ENCODE measurements at regions not wholly inside any gene's neighbourhood (a gene's known extent, or its start where the extent isn't known, plus 50 kb on each side); places are given as distances from the start of the nearest gene placed in this dataset.

DNA sequence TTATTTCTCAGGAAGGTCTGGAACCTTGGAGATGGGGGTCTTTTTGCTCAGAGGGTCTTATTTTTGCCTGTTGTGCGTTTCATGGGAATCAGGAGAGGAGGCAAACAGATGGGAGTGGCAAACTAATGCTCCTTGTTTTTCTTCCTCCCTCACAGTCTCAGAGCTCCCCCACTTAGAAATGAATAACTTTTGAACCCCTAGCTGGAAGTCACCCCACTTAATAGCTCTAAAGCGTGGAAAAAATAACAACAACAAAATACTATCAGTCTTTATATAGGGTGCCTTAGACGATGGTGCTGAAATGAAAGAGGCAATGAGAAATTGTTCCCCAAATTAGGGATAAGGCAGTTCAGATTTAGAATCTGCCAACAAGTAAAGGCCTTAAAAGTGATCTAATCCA is 76.8 kb upstream of the BDNF start:
- intact Hi-C loops (cut with micrococcal nuclease; ENCODE audit: unreplicated experiment) (no loop called here), in situ Hi-C loops (cut with HindIII; ENCODE audit: low pct_unique_long_range_greater_than_20kb, low sequenced_read_pairs) (no loop called here)
- DNase-seq (ENCODE audit: low read depth, low spot score), result no peak
- no peaks in the 10 kb centered on the region for H3K36me3 ChIP-seq (ENCODE audit: control insufficient read depth, insufficient read depth, low read length)
- peaks cover 3% of the 10 kb centered on the region; the same call in 1 of the 2 replicates for H3K27me3 ChIP-seq (ENCODE audit: control insufficient read depth, insufficient read depth, low read length)
- no peak for ATAC-seq
- TF ChIP-seq REST (IDR thresholded peaks at IDR 0.05; ENCODE audit: insufficient read depth in 1 of 2, low read depth in 2 of 2, low read length in 1 of 2), result no peak
- TF ChIP-seq CTCF (IDR thresholded peaks at IDR 0.05), result no peak
- no peak for TF ChIP-seq POLR2AphosphoS5 (IDR thresholded peaks at IDR 0.05; ENCODE audit: low read depth, low read length)
- TF ChIP-seq SIN3A (IDR thresholded peaks at IDR 0.05; ENCODE audit: borderline replicate concordance, insufficient read depth, low read depth, low read length), result no peak
- no peak for TF ChIP-seq TCF7L2 (IDR thresholded peaks at IDR 0.05; ENCODE audit: low read depth, low read length)
- H3K9me3 ChIP-seq (ENCODE audit: control insufficient read depth, insufficient read depth, low read depth, low read length), result no peaks in the 10 kb centered on the region
- H3K4me3 ChIP-seq (ENCODE audit: low read depth in 2 of 2, low read length in 2 of 2), result no peak overlapping the region
- no peaks in the 10 kb centered on the region for H3K4me1 ChIP-seq (ENCODE audit: control insufficient read depth, insufficient read depth, low read length)
- H3K27ac ChIP-seq (ENCODE audit: low read length), result no peak overlapping the region
- ChIA-PET POLR2A (no interaction called here), CTCF (no interaction called here)
- no TSS peak for BruUV-seq (replicated peaks)

GRCh38 chr11:27773884-27774283 is 73.6 kb upstream of the BDNF start:
- Histone ChIP-seq H3K36me3 (ENCODE audit: control insufficient read depth, insufficient read depth, low read length) (no peaks in the 10 kb centered on the region), H3K27me3 (ENCODE audit: control insufficient read depth, insufficient read depth, low read length) (no peaks in the 10 kb centered on the region), H3K4me1 (ENCODE audit: control insufficient read depth, insufficient read depth, low read length) (no peaks in the 10 kb centered on the region), H3K4me3 (ENCODE audit: low read depth in 2 of 2, low read length in 2 of 2) (no peak overlapping the region), H3K9me3 (ENCODE audit: control insufficient read depth, insufficient read depth, low read depth, low read length) (no peaks in the 10 kb centered on the region), H3K27ac (ENCODE audit: low read length) (no peak overlapping the region)
- CTCF ChIA-PET, result no interaction called here
- in situ Hi-C loops (cut with HindIII; ENCODE audit: low pct_unique_long_range_greater_than_20kb, low sequenced_read_pairs), result no loop called here
- no peak for DNase-seq (ENCODE audit: low read depth, low spot score)
- no TSS peak for BruUV-seq (replicated peaks)
- no peak for ATAC-seq
- intact Hi-C loops (cut with micrococcal nuclease; ENCODE audit: unreplicated experiment), result no loop called here
- TF ChIP-seq POLR2AphosphoS5 (IDR thresholded peaks at IDR 0.05; ENCODE audit: low read depth, low read length), result no peak
- TF ChIP-seq REST (IDR thresholded peaks at IDR 0.05; ENCODE audit: insufficient read depth in 1 of 2, low read depth in 2 of 2, low read length in 1 of 2), result no peak
- no peak for TF ChIP-seq TCF7L2 (IDR thresholded peaks at IDR 0.05; ENCODE audit: low read depth, low read length)
- TF ChIP-seq CTCF (IDR thresholded peaks at IDR 0.05), result no peak
- TF ChIP-seq SIN3A (IDR thresholded peaks at IDR 0.05; ENCODE audit: borderline replicate concordance, insufficient read depth, low read depth, low read length), result no peak
- POLR2A ChIA-PET, result no interaction called here
